ENCODE measurements at regions not wholly inside any gene's neighbourhood (a gene's known extent, or its start where the extent isn't known, plus 50 kb on each side); places are given as distances from the start of the nearest gene placed in this dataset.

GRCh38 chr3:190718671-190719070, 143.8 kb downstream of the GMNC start:
- no peak for DNase-seq
- H3K27ac ChIP-seq: no peak overlapping the region
- WGBS, 2 donors: 46 to 49% methylated on average over 4 of the region's 4 CpGs

GRCh38 chr3:190718097-190718496, 144.4 kb downstream of the GMNC start:
- Histone ChIP-seq H3K27ac (no peak overlapping the region), H3K36me3 (ENCODE audit: low read depth, missing control alignments) (no peaks in the 10 kb centered on the region), H3K4me1 (no peaks in the 10 kb centered on the region), H3K27me3 (no peaks in the 10 kb centered on the region), H3K4me3 (no peak overlapping the region), H3K9me3 (no peaks in the 10 kb centered on the region)
- peak; percentile 16 for DNase-seq
- TF ChIP-seq CTCF (IDR thresholded peaks at IDR 0.05) (no peak), POLR2A (IDR thresholded peaks at IDR 0.05) (no peak)
- intact Hi-C loops (cut with DNase I; ENCODE audit: low total_unique reads): no loop called here
- 63 to 68% methylated on average over 5 of the region's 5 CpGs for WGBS, 2 donors

More at GRCh38 chr3:190718671-190719070, 143.8 kb downstream of the GMNC start:
- Histone ChIP-seq H3K9me3 (no peaks in the 10 kb centered on the region), H3K4me3 (no peak overlapping the region), H3K36me3 (ENCODE audit: low read depth, missing control alignments) (no peaks in the 10 kb centered on the region), H3K27me3 (no peaks in the 10 kb centered on the region), H3K4me1 (no peaks in the 10 kb centered on the region)
- intact Hi-C loops (cut with DNase I; ENCODE audit: low total_unique reads): no loop called here
- TF ChIP-seq POLR2A (IDR thresholded peaks at IDR 0.05): no peak
- TF ChIP-seq CTCF (IDR thresholded peaks at IDR 0.05): no peak

- Histone ChIP-seq H3K27me3 (no peaks in the 10 kb centered on the region), H3K27ac (no peak overlapping the region), H3K4me1 (no peaks in the 10 kb centered on the region), H3K4me3 (no peak overlapping the region), H3K9me3 (no peaks in the 10 kb centered on the region), H3K36me3 (ENCODE audit: low read depth, missing control alignments) (no peaks in the 10 kb centered on the region)
- WGBS, 2 donors: 80% methylated on average over 3 of the region's 3 CpGs
- TF ChIP-seq CTCF (IDR thresholded peaks at IDR 0.05): no peak
- no peak for DNase-seq
- intact Hi-C loops (cut with DNase I; ENCODE audit: low total_unique reads): no loop called here
These were observed 145.5 kb downstream of the GMNC start for GRCh38 chr3:190716961-190717360.

- H3K36me3 ChIP-seq (ENCODE audit: low read depth, missing control alignments): no peaks in the 10 kb centered on the region
- no peaks in the 10 kb centered on the region for H3K27me3 ChIP-seq
- H3K9me3 ChIP-seq: no peaks in the 10 kb centered on the region
- DNase-seq: no peak
- H3K4me1 ChIP-seq: no peaks in the 10 kb centered on the region
- H3K4me3 ChIP-seq: no peak overlapping the region
- intact Hi-C loops (cut with DNase I; ENCODE audit: low total_unique reads): no loop called here
- TF ChIP-seq POLR2A (IDR thresholded peaks at IDR 0.05) (no peak), CTCF (IDR thresholded peaks at IDR 0.05) (no peak)
- H3K27ac ChIP-seq: no peak overlapping the region
- 52 to 74% methylated on average over 2 of the region's 2 CpGs for WGBS, 2 donors
These were observed 146.3 kb downstream of the GMNC start for GRCh38 chr3:190716211-190716610.

- H3K27ac ChIP-seq: no peak overlapping the region
- H3K4me1 ChIP-seq: no peaks in the 10 kb centered on the region
- no peak overlapping the region for H3K4me3 ChIP-seq
- 90 to 96% methylated on average over 3 of the region's 3 CpGs for WGBS, 2 donors
- H3K36me3 ChIP-seq (ENCODE audit: low read depth, missing control alignments): no peaks in the 10 kb centered on the region
- DNase-seq: no peak
- TF ChIP-seq CTCF (IDR thresholded peaks at IDR 0.05): no peak
- no peak for TF ChIP-seq POLR2A (IDR thresholded peaks at IDR 0.05)
- no peaks in the 10 kb centered on the region for H3K9me3 ChIP-seq
- no peaks in the 10 kb centered on the region for H3K27me3 ChIP-seq
- intact Hi-C loops (cut with DNase I; ENCODE audit: low total_unique reads): no loop called here
These were observed 151.8 kb downstream of the GMNC start for GRCh38 chr3:190710723-190711122.
